ENCODE measurements at regions not wholly inside any gene's neighbourhood (a gene's known extent, or its start where the extent isn't known, plus 50 kb on each side); places are given as distances from the start of the nearest gene placed in this dataset.

- TF ChIP-seq YY1 (IDR thresholded peaks at IDR 0.05; ENCODE audit: low read depth) = no peak
- TF ChIP-seq MAX (IDR thresholded peaks at IDR 0.05) = no peak
- no peak for TF ChIP-seq RAD21 (IDR thresholded peaks at IDR 0.05; ENCODE audit: low read depth)
- no peak for TF ChIP-seq CREB1 (IDR thresholded peaks at IDR 0.05; ENCODE audit: low read depth)
- no peak for TF ChIP-seq NFIC (IDR thresholded peaks at IDR 0.05)
- TF ChIP-seq USF1 (IDR thresholded peaks at IDR 0.05) = no peak
- TF ChIP-seq EP300 (IDR thresholded peaks at IDR 0.05; ENCODE audit: borderline replicate concordance) = no peak
- no peak for TF ChIP-seq REST (IDR thresholded peaks at IDR 0.05; ENCODE audit: low read depth)
- no peak for TF ChIP-seq TAF1 (IDR thresholded peaks at IDR 0.05; ENCODE audit: low read depth)
- TF ChIP-seq CEBPB (IDR thresholded peaks at IDR 0.05) = no peak
- no peak for TF ChIP-seq TEAD4 (IDR thresholded peaks at IDR 0.05)
- no peak for TF ChIP-seq FOXM1 (IDR thresholded peaks at IDR 0.05; ENCODE audit: borderline replicate concordance, low read depth)
- TF ChIP-seq EGR1 (IDR thresholded peaks at IDR 0.05) = no peak
- no peak for TF ChIP-seq TCF12 (IDR thresholded peaks at IDR 0.05; ENCODE audit: low read depth)
Observed at GRCh38 chr4:33091961-33092360, 2371.8 kb downstream of the PCDH7 start.
